Uterus (tissue), 2 donors: ENCODE measurements at regions not wholly inside any gene's neighbourhood (a gene's known extent, or its start where the extent isn't known, plus 50 kb on each side); places are given as distances from the start of the nearest gene placed in this dataset.

Experiments
- POLR2A ChIP-seq, 2 donors: fragments of 450-650 bp; IDR thresholded peaks; one replicate each; pipeline ENCODE4 v1.6.1; 2016; ENCODE audit warnings: antibody characterized with exemption in 2 of 2, mild to moderate bottlenecking in 1 of 2, moderate library complexity in 1 of 2
- TF ChIP-seq, protein P1 (sequence below), 4 experiments: fragments of 200-600 bp in 2 of 4; fragments of 450-650 bp in 2 of 4; sonication (generic) in 2 of 4; IDR thresholded peaks; one replicate each; pipeline ENCODE4 v1.5.1; 2016 to 2019; ENCODE audit warnings: antibody characterized with exemption in 4 of 4, mild to moderate bottlenecking in 2 of 4, moderate library complexity in 1 of 4

DNA sequence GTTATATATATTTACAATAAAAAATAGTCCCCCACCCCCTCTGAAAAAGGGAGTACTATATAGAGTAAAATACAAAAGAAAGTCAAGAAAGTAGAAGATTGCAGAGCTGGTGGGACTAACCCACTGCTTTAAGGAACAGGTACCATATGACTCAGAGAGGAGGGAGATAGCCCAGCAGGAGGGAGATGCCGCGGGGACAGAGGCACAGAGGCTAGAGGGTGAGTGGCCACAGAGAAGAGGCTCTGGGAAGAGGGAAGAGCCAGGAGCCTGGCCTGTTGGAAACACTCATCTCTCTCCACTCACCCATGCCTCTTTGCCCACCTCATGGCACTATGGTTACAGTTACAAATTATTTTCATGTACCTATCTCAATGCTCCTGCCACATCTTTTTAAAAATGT, 53.6 kb upstream of the LYVE1 start:
- TF ChIP-seq, protein P1, sequence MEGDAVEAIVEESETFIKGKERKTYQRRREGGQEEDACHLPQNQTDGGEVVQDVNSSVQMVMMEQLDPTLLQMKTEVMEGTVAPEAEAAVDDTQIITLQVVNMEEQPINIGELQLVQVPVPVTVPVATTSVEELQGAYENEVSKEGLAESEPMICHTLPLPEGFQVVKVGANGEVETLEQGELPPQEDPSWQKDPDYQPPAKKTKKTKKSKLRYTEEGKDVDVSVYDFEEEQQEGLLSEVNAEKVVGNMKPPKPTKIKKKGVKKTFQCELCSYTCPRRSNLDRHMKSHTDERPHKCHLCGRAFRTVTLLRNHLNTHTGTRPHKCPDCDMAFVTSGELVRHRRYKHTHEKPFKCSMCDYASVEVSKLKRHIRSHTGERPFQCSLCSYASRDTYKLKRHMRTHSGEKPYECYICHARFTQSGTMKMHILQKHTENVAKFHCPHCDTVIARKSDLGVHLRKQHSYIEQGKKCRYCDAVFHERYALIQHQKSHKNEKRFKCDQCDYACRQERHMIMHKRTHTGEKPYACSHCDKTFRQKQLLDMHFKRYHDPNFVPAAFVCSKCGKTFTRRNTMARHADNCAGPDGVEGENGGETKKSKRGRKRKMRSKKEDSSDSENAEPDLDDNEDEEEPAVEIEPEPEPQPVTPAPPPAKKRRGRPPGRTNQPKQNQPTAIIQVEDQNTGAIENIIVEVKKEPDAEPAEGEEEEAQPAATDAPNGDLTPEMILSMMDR (IDR thresholded peaks at IDR 0.05), result no peak
- TF ChIP-seq POLR2A (IDR thresholded peaks at IDR 0.05), result no peak
